Spinal cord (tissue), 9 donors: ENCODE measurements at regions not wholly inside any gene's neighbourhood (a gene's known extent, or its start where the extent isn't known, plus 50 kb on each side); places are given as distances from the start of the nearest gene placed in this dataset.

ENCODE experiments used
- DNase-seq, 6 donors: peaks; one replicate each; pipeline versions ENCODE4 v3.0.0 to v3.0.0-alpha.2; 2013 to 2015; ENCODE audit warnings: low spot score in 6 of 6, low read depth in 4 of 6
- H3K27ac ChIP-seq: one replicate; pipeline ENCODE4 v1.5.1; 2013; ENCODE audit warnings: low read depth, low read length, control low read depth
- H3K27me3 ChIP-seq: one replicate; pipeline ENCODE4 v1.6.1; 2013; ENCODE audit warnings: low read length; ENCODE audit not compliant: control insufficient read depth, insufficient read depth
- H3K36me3 ChIP-seq: one replicate; pipeline ENCODE4 v1.6.1; 2013; ENCODE audit warnings: low read length; ENCODE audit not compliant: control insufficient read depth, insufficient read depth
- H3K4me1 ChIP-seq: one replicate; pipeline ENCODE4 v1.6.1; 2013; ENCODE audit warnings: low read length; ENCODE audit not compliant: control insufficient read depth, insufficient read depth
- H3K4me3 ChIP-seq: one replicate; pipeline ENCODE4 v1.5.1; 2013; ENCODE audit warnings: low read depth, low read length, control low read depth
- H3K9me3 ChIP-seq: one replicate; pipeline ENCODE4 v1.6.1; 2013; ENCODE audit warnings: low read length; ENCODE audit not compliant: control insufficient read depth, insufficient read depth
- WGBS: methylation state at CpG from one replicate; pipeline ENCODE4 v1.1.5; 2013; ENCODE audit warnings: missing lambda C conversion rate; ENCODE audit not compliant: insufficient coverage; 5-methylcytosine and 5-hydroxymethylcytosine counted together
- donor health status: healthy.

GRCh38 chr18:1906421-1906820 lies 664.9 kb downstream of the METTL4 start:
- 71% methylated on average over 1 of the region's 1 CpG for WGBS
- H3K9me3 ChIP-seq = peaks cover 4% of the 10 kb centered on the region
- H3K27me3 ChIP-seq = no peaks in the 10 kb centered on the region

GRCh38 chr18:1907470-1908206 lies 663.7 kb downstream of the METTL4 start:
- H3K4me3 ChIP-seq = no peak overlapping the region
- DNase-seq = no peak
- peaks cover 4% of the 10 kb centered on the region for H3K9me3 ChIP-seq
- no peaks in the 10 kb centered on the region for H3K27me3 ChIP-seq
- H3K4me1 ChIP-seq = no peaks in the 10 kb centered on the region
- H3K36me3 ChIP-seq = no peaks in the 10 kb centered on the region
- no CpG with 5 or more reads among the region's 3 CpGs for WGBS
- H3K27ac ChIP-seq = no peak overlapping the region

More at GRCh38 chr18:1906421-1906820, 664.9 kb downstream of the METTL4 start:
- no peak overlapping the region for H3K27ac ChIP-seq
- no peaks in the 10 kb centered on the region for H3K36me3 ChIP-seq
- H3K4me1 ChIP-seq = no peaks in the 10 kb centered on the region
- DNase-seq = no peak
- no peak overlapping the region for H3K4me3 ChIP-seq

- DNase-seq = no peak
- Histone ChIP-seq H3K27ac (no peak overlapping the region), H3K9me3 (peaks cover 10% of the 10 kb centered on the region), H3K27me3 (no peaks in the 10 kb centered on the region), H3K4me3 (no peak overlapping the region), H3K36me3 (no peaks in the 10 kb centered on the region), H3K4me1 (no peaks in the 10 kb centered on the region)
These were observed 656.8 kb downstream of the METTL4 start for GRCh38 chr18:1914489-1914888.

GRCh38 chr18:1916869-1917523 lies 654.3 kb downstream of the METTL4 start:
- Histone ChIP-seq H3K27me3 (no peaks in the 10 kb centered on the region), H3K4me3 (no peak overlapping the region), H3K9me3 (peaks cover 6% of the 10 kb centered on the region), H3K4me1 (no peaks in the 10 kb centered on the region), H3K27ac (no peak overlapping the region), H3K36me3 (no peaks in the 10 kb centered on the region)
- WGBS = 100% methylated on average over 1 of the region's 2 CpGs
- no peak for DNase-seq

- no peaks in the 10 kb centered on the region for H3K27me3 ChIP-seq
- no peak overlapping the region for H3K27ac ChIP-seq
- no peak overlapping the region for H3K4me3 ChIP-seq
- no peaks in the 10 kb centered on the region for H3K4me1 ChIP-seq
- no peak for DNase-seq
- no peaks in the 10 kb centered on the region for H3K36me3 ChIP-seq
- peaks cover 6% of the 10 kb centered on the region for H3K9me3 ChIP-seq
- WGBS = 93% methylated on average over 3 of the region's 4 CpGs
These were observed 653.7 kb downstream of the METTL4 start for GRCh38 chr18:1917569-1917968.

- Histone ChIP-seq H3K27ac (no peak overlapping the region), H3K4me3 (no peak overlapping the region), H3K4me1 (no peaks in the 10 kb centered on the region), H3K9me3 (no peaks in the 10 kb centered on the region), H3K36me3 (no peaks in the 10 kb centered on the region), H3K27me3 (no peaks in the 10 kb centered on the region)
- peak in 1 of 6 donors; percentile 2 for DNase-seq
These were observed 649.2 kb downstream of the METTL4 start for GRCh38 chr18:1922066-1922465.

GRCh38 chr18:1928711-1929110 lies 642.6 kb downstream of the METTL4 start:
- Histone ChIP-seq H3K27me3 (no peaks in the 10 kb centered on the region), H3K27ac (no peak overlapping the region), H3K4me1 (no peaks in the 10 kb centered on the region), H3K4me3 (no peak overlapping the region), H3K9me3 (no peaks in the 10 kb centered on the region), H3K36me3 (no peaks in the 10 kb centered on the region)
- 81% methylated on average over 1 of the region's 6 CpGs for WGBS
- no peak for DNase-seq

GRCh38 chr18:1929720-1930119 lies 641.6 kb downstream of the METTL4 start:
- Histone ChIP-seq H3K27me3 (no peaks in the 10 kb centered on the region), H3K27ac (no peak overlapping the region), H3K4me1 (no peaks in the 10 kb centered on the region), H3K4me3 (no peak overlapping the region), H3K36me3 (no peaks in the 10 kb centered on the region), H3K9me3 (no peaks in the 10 kb centered on the region)
- DNase-seq = no peak
- 97% methylated on average over 5 of the region's 5 CpGs for WGBS

- WGBS = 89% methylated on average over 4 of the region's 5 CpGs
- Histone ChIP-seq H3K27ac (no peak overlapping the region), H3K4me1 (no peaks in the 10 kb centered on the region), H3K4me3 (no peak overlapping the region), H3K9me3 (no peaks in the 10 kb centered on the region), H3K27me3 (no peaks in the 10 kb centered on the region), H3K36me3 (no peaks in the 10 kb centered on the region)
- DNase-seq = no peak
These were observed 640.7 kb downstream of the METTL4 start for GRCh38 chr18:1930291-1931270.
